DMS153 (cell line): ENCODE measurements at regions not wholly inside any gene's neighbourhood (a gene's known extent, or its start where the extent isn't known, plus 50 kb on each side); places are given as distances from the start of the nearest gene placed in this dataset.

Source experiments
- DNase-seq: peaks from one replicate; lab custom pipeline; 2025; lab: John Stamatoyannopoulos, UW

DNA sequence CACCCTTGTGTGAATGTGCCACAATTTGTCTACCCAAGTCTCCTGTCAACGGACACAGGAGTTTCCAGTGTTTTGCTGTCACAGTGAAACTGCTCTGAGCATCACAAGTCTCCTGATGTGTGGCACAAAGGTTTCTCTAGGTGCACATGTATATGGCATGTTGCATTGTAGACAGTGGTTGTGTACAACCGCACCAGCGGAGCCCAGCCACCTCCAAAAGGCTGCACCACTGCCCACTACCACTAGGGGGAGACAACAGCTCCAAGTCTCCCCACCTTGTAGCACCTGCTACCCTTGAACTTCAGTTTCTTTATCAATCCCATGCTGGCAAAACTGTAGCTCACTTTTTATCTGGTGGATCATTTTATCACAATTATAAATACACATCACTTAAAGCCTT, 95.5 kb upstream of the ZNF469 start:
- DNase-seq, result no peak

DNA sequence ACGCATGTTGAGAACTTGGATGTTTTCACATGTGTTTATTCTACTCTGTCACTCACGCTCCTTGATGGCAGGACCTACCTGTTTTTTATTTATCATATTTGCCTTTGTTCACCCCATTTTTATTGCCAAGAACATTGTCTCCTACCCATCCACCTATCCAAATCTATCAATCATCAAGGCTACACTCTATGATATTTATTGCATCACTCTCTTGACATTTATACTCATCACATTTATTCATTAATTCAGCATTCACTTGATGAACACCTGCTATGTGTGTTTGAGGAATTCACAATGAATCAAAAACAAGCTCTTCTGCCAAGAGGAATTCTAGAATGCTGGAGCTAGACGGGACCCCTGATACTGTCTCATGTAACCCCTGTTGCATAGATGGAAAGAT, 94.5 kb upstream of the ZNF469 start:
- DNase-seq, result no peak

DNA sequence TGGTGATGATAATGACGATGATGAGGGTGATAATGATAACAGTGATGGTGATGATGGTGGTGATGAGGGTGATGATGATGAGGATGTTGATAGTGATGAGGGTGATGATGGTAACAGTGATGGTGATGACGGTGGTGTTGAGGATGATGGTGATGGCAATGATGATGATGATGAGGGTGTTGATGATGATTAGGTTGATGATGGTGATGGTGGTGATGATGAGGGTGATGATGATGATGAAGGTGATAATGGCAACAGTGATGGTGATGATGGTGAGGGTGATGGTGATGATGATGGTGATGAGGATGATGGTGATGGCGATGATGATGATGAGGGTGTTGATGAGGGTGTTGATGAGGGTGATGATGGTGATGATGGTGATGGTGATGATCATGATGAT, 93.8 kb upstream of the ZNF469 start:
- no peak for DNase-seq

DNA sequence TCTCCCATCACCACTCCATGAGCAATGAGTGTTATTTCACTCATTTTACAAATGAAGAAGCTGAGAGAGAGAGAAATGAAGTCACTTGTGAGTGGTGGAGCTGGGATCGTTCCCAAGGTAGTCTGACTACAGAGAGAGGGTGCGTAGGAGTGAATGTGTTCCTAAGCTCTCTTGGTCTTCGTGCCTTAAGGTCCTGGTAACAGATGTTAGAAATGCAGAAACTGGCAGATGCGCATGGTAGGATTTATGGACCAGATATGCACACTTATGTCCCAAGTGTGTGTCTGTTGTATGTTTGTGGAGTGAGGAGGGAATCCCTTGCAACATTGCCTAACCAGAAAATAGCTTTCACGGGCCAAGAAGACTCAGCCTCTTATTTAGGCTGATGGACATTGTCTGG, 93.2 kb upstream of the ZNF469 start:
- DNase-seq, result no peak

DNA sequence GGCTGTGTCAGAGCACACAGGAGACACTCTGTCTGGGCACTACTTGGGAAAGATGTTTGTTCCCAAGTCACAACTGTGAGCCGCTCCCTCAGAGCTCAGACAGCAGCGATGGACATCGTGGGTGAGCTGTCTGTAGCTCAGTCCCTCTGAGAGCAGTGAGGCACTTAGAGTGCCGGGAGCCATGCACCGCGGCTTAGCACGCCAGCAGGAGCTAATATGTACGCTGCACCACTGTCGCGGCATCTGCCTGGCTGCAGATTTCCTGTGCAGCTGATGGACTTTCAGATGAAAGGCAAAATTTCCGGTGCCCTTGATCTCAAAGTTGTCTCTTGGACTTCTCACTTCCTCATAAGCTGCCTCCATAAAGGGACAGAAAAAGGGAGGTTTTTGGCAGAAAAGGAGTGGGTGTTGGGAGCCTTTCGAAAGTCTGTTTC, 92.8 kb upstream of the ZNF469 start:
- DNase-seq, result no peak

DNA sequence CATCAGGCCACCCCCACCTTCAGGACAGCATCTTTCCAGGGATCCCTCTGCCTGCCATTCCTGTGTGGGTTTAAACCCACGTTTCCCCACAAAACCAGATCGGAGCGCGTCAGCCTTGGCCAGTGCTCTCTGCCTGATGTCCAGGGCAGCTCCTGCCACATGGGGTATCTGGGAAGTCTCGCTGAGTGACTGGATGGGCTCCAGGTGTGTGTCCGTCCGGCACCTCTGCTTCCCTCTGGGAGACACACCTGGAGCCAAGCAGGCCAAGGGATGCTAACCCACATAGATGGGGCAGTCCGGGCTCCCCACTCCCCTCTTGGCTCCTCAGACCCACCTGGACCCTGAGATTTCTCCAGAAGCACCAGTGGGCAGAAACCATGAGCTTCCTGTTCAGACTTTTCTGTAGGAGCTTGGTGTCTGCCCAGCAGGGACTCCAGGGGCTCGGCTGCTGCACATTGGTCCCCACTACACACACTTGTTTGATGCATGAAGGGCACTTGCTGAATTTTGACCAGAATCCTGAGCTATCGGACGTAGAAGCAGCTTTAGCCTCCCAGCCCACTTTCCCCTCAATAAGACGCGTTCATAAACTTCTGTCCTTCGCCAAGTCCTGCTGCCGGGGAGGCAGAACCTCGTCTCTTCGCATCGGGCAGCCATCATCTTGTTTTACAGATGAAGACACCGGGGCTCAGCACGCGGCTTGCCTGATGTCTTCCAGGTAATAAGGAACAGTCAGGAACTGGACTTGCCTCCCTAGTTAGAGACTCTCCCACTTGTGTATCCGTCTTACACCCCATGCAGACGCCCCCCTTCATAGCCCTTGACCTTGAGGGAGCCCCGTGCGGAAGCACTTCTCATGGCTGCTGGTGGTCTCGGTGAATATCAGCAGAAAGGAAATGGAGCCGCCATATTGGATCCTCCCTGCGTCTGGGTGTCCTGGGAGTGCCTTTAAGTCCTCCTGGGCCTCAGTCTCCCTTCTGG, 91.6 kb upstream of the ZNF469 start:
- no peak for DNase-seq

DNA sequence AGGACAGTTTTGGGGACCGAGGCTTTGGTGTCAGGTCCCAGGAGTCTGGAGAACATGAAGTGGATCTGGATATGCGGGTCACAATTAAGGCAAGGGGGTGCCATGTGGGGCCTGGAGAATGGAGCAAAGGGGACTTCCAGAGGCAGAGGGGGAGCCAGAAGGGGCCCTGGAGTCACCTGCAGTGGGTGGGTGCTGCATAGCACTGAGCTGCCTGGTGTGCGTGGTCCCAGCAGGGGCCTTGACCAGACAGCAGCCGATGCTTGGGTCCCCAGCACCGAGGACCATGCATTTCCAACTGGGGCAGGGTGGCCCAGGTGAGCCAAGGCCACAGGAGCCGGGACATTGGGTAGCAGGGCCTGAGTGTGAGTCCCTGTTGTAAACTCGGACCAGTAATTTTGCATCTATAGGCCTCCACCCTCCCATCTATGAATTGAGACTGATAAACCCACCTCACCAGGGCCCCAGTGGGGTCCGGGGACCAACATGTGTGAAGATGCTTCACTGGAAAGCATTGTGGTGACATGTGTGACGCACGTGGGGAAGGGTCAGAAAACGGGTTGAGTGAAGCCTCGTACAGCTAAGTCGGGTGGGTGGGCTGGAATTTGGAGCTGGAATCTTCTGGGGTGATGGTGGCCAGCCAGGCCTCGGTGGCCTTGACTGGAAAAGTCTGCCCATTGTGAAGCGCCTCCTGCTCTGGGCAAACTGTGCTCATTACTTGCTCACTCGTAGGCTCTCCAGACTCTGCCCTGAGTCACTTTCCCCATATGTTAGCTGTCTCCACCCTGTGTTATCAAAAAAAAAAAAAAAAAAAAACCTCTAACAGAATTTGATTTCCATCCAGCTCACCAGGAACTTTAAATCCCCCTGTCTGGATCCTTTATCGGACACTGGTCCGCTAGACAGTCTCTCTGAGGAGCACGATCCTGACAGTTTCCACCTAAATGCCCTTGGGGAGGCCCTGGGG, 90.5 kb upstream of the ZNF469 start:
- DNase-seq, result no peak

DNA sequence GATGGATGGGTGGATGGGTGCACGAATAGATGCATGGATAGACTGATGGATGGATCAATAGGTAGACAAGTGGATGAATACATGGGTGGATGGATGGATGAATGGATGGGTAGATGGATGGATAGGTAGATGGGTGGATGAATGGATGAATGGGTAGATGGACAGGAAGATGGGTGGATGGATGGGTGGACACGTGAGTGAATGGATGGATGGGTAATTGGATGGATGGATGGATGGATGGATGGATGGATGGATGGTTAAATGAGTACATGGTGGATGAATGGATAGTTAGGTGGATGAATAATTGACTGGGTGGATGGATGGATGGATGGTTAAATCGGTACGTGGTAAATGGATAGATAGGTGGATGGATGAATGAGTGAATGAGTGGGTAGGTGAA, 89.7 kb upstream of the ZNF469 start:
- no peak for DNase-seq

DNA sequence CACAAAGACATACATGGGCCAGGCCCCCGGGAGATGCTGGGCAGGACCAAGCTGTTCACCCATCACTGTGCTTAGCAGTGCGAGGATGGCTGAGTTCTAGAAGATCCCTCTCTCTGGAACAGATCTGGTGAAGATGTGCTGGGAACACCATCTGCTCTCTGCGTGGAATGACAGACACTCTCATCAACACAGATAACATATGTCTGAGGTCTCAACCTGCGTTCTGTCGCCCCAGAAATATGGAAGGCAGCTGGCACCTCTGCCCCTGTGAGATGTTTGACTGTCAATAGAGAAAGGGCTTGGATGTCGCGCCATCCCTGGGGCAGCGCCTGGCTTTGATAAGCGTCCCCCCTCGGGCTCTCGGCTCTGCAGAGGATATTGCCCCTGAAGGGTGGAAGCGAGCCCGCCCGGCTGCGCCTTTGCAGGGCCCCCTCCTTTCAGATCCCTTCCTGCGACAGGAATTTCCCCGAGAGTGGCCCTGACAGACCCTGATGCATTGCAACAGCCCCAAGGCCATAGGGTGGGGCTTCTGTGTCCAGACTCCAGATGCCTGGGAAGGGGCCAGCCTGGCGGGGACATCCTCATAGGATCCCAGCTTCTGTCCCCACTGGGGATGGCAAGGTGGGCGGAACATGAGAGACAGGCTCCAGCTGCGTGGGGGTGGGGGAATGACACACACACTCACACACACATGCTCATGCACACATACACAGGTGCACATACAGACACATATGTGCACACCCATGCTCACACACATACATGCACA, 86.9 kb upstream of the ZNF469 start:
- no peak for DNase-seq

DNA sequence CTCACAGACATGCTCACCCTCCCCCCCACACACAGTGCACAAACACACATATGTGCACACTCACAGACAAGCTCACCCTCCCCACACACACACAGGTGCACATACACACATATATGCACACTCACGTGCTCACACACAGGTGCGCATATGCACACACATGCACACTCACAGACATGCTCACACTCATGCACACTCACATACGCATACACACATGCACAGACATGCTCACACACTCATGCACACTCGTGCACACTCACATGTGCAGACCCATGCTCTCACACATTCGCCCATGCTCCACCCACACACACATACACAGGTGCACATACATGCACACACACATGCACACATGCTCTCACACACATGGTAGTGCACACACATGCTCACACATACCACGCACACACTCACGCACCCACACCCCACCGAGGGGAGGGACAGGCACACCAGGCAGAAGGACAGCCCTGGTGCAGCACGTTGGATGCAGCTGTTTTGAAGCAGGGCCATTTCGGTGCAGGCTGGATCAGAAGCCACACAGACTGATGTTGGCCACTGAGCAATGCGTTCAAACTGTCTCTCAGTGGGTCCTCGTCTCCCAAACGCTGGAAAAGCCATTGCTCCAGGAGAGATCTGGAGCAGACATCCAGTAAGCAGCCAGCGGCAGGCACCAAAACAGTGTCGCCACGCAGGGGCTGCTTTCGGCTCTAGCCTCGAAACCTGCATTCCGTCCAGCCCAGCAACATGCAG, 86.2 kb upstream of the ZNF469 start:
- DNase-seq, result no peak

DNA sequence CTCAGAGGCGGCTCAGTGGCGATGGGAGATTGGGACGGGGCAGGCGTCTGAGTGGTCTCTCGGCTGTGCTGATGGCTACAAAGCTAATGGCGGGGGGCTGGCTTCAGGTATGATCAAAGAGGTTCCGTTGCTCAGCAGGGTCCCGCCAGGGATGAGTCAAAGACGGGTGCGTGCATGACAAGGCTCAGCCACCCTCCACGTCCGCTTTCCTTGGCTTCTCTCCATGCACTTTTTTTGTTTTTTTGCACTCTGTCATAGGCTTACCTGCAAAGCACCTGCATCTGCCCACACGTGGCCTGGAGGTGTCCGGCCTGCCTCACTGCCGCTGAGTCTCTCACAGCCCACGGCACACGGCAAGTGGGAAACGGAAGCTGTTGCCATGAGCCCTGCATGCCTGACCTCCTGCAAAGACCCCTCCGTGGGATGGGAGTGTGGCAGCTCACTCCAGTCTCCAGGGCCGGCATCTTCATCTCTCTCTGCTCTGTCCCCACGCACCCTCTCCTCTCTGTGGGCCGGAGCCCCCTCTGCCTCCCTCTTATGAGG, 85.5 kb upstream of the ZNF469 start:
- DNase-seq, result no peak

DNA sequence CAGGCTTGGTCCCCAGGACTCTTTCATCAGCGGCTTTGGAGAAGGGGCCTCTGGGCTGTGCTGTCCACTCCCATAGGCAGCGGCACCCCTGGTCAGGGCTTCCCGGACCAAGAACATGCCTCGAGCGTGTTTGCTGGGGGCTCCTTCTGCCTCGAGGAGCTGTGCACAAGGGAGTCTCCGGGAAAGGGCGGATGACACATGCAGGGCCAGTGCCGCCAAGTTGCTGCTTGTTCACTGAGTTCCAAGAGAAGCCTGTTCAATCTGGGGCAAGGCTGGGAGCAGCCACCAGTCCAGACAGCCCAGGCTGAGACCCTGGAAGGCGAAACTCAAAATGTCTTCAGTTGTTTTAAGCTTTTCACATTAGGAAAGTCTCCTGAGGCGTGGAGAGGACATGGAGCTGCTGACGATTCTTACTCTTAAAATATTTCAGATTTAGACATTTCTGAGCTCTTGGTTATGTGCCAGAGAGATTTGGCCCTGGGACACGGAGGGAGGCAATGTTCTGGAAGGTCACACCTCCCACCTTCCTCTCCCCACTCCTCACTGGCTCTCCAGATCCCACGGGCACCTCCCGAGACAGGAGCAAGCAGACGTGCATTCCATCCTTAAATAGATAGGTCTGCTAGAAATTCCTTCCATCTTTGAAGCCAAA, 84.5 kb upstream of the ZNF469 start:
- DNase-seq, result no peak

DNA sequence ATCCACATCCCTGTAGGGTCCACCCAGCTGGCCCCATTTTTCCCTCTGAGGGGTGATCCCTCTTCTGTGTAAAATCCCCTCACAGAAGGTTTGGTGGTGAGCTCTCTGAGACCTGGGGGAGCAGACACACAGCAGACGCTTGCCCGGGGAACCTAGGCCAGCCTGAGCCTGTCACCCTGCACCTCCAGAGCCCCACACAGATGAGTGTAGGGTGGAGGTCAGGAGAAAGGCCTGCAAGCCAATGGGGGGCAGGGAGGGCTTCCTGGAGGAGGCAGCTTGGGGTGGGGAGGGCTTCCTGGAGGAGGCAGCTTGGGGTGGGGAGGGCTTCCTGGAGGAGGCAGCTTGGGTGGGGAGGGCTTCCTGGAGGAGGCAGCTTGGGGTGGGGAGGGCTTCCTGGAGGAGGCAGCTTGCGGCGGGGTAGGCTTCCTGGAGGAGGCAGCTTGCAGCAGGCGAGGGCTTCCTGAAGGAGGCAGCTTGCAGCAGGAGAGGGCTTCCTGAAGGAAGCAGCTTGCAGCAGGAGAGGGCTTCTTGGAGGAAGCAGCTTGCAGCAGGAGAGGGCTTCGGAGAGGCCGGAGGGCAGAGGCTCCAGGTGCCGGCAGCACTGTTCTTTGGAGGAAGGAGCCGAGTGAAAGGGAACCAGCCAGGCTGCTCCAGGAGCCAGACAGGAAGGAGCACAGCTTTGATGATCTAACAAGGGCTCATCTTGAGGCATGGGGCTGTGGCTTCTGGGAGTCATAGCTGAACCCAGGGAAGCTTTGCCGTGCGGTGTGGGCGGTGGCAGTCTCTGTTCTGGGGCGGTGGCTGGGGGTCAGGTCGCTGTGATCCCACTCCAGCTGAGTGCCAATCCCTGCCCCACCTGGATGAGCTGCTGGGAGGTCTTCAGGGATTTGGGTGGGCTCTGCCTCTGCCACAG, 83.7 kb upstream of the ZNF469 start:
- no peak for DNase-seq

DNA sequence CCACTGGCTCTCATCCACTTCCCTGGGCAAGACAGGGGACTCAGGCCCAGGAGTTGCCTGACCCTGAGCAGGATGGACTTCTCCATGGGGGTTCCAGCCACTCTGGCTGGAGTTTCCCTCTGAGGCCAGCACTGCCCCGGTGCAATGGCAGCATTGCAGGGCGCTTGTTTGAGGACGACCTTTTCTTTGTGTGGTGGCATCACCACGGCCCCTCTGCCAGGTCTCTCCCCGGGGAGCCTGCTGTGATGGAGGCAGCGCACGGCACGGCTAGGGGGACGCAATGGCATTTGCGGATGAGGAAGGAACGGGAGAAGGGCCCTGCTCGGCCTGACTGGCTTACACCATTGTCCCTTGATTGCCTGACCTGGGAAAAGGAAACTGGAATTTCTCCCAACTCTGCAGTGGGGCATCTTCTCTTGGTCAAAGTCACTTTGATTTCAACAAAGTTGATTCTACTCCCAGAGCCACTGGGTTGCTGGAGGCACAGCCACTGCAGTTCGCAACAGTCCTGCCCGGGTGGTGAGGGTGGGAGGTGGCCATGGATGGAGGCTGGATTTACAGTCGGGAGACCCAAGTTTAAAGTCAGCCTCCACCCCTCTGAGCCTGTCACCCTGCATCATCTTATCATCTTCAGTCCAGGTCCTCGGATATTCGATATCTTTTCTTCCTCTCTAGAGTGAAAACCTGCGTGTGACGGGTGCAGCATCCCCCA, 82.9 kb upstream of the ZNF469 start:
- no peak for DNase-seq

DNA sequence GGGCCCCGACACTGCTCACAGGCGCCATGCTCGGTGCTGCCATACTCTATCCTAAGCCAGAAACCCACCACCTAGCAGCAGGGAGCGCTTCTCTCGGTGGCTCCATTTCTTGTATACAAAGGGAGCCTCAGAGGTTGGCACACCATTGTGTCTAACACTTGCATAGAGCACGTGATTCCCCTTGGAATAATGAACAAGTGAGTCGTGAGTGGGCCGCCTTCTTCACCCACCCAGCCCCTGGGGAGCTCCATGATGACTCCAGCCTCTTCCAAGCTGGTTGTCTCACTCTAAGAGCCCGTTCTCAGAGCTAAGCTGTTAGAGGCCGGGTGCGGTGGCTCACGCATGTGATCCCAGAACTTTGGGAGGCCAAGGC, 82.3 kb upstream of the ZNF469 start:
- DNase-seq, result no peak

DNA sequence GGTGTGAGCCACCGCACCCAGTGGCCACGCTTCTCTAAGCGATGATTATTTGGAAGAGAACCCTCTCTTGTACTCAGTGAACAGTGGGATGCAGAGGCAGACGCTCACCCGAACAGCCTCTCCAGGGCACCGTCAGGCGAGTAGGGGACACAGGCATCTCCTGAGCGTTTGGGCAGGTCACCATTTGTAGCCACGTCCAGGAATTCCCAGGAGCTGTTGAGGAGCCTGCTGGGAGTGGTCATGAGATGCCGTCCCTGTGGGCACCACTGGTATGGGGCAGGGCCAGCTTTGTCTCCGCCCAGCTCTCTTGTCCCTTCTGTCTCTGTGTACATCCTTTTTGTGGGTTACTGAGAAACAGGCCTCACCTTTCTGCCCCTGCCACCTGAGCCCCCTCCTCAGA, 81.3 kb upstream of the ZNF469 start:
- DNase-seq, result no peak

DNA sequence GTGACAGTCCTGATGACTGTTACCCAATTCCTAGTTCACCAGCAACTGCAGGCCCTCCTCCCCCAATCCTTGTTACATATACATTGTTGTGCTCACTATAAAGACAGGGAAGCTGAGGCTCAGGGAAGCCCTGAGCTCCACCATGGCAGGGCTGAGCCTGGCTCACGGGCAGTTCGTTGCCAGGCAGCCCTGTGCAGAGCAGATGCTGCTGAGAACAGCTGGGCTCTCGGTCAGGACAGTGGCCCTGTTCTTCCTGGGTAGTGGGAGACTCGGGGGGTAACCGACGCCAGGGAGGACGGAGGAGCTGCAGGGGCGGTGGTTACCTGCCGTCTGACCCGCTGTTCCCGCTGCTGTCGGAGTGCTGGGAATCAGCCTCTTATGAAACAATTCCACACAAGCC, 80.9 kb upstream of the ZNF469 start:
- no peak for DNase-seq

DNA sequence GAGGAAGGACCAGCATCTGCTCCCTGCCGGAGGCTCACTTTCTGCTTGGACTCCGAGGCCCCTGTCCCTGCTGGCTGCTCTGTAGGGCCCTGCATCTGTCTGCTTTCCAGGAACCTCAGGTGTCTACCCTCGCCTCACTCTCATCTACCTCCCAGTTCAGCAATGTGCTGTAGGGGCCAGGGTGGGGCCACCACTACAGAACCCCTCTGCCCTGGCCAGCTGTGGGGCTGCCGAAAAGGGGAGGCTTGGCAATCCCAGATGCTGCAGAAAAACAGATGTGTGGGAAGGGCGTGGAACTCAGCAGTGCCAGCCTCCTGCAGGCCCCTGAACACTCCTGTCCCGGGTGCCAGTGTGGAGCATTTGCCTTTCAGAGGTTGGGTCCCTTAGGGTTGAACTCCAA, 80.1 kb upstream of the ZNF469 start:
- DNase-seq, result no peak

DNA sequence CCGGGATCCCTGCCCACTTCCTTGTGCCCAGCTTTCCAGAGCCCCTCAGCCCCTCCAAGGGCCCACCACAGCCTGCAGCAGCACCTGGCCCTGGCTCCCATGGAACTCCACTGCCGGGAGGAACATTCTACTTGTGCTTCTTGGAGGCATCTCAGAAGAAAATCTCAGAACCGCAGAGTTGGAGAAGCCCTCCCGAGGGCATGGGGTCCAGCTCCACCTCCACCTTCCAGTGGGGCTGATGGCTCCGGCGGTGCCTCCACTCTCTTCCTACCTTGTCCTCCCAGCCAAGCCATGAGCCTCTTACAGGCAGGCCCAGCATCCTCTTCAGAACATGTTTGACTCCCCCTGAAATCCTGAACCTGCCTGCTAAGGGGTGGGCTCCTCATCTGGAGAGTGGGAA, 79.4 kb upstream of the ZNF469 start:
- no peak for DNase-seq
